ENCODE measurements at regions not wholly inside any gene's neighbourhood (a gene's known extent, or its start where the extent isn't known, plus 50 kb on each side); places are given as distances from the start of the nearest gene placed in this dataset.

- DNase-seq: no peak
Observed at GRCh38 chr6:54440549-54440948, 132.3 kb downstream of the TINAG start.

GRCh38 chr6:54441020-54441419 is 132.8 kb downstream of the TINAG start:
- DNase-seq: no peak

GRCh38 chr6:54441687-54442248 is 133.5 kb downstream of the TINAG start:
- DNase-seq: no peak

- no peak for DNase-seq
Observed at GRCh38 chr6:54445207-54445606, 137.0 kb downstream of the TINAG start.

GRCh38 chr6:54448617-54449016 is 140.4 kb downstream of the TINAG start:
- DNase-seq: no peak

GRCh38 chr6:54451516-54451915 is 143.3 kb downstream of the TINAG start:
- no peak for DNase-seq

GRCh38 chr6:54463354-54464024 is 155.2 kb downstream of the TINAG start:
- no peak for DNase-seq

- no peak for DNase-seq
Observed at GRCh38 chr6:54465649-54466300, 157.5 kb downstream of the TINAG start.

GRCh38 chr6:54467384-54467783 is 159.1 kb downstream of the TINAG start:
- no peak for DNase-seq

- no peak for DNase-seq
Observed at GRCh38 chr6:54473328-54473727, 165.1 kb downstream of the TINAG start.

GRCh38 chr6:54474898-54475297 is 166.7 kb downstream of the TINAG start:
- no peak for DNase-seq

- DNase-seq: no peak
Observed at GRCh38 chr6:54481091-54481490, 172.8 kb downstream of the TINAG start.

- DNase-seq: no peak
Observed at GRCh38 chr6:54491431-54491830, 183.2 kb downstream of the TINAG start.

GRCh38 chr6:54493138-54493537 is 184.9 kb downstream of the TINAG start:
- DNase-seq: peak in 1 of 2 donors; percentile 0

- DNase-seq: no peak
Observed at GRCh38 chr6:54503144-54503543, 194.9 kb downstream of the TINAG start.

GRCh38 chr6:54515013-54515412 is 206.8 kb downstream of the TINAG start:
- DNase-seq: no peak

- DNase-seq: no peak
Observed at GRCh38 chr6:54515713-54516112, 207.5 kb downstream of the TINAG start.

- no peak for DNase-seq
Observed at GRCh38 chr6:54516321-54516720, 208.1 kb downstream of the TINAG start.

- DNase-seq: no peak
Observed at GRCh38 chr6:54519161-54519560, 210.9 kb downstream of the TINAG start.

- DNase-seq: no peak
Observed at GRCh38 chr6:54525731-54526130, 217.5 kb downstream of the TINAG start.

GRCh38 chr6:54533567-54533966 is 225.3 kb downstream of the TINAG start:
- no peak for DNase-seq

- no peak for DNase-seq
Observed at GRCh38 chr6:54535568-54535967, 227.3 kb downstream of the TINAG start.

GRCh38 chr6:54541541-54541940 is 233.3 kb downstream of the TINAG start:
- no peak for DNase-seq

- DNase-seq: no peak
Observed at GRCh38 chr6:54559136-54559535, 250.9 kb downstream of the TINAG start.

All from hippocampal formation (tissue), 2 donors.